ENCODE measurements at regions not wholly inside any gene's neighbourhood (a gene's known extent, or its start where the extent isn't known, plus 50 kb on each side); places are given as distances from the start of the nearest gene placed in this dataset.
A peak's percentile ranks its signal among the peaks of the same experiment; 100 is the strongest.

- no peak for DNase-seq
These were observed 93.5 kb upstream of the STK39 start for GRCh38 chr2:168340931-168341330.

GRCh38 chr2:168343586-168343985 is 96.2 kb upstream of the STK39 start:
- DNase-seq, result no peak

- DNase-seq, result no peak
These were observed 97.3 kb upstream of the STK39 start for GRCh38 chr2:168344706-168345105.

GRCh38 chr2:168345601-168346000 is 98.2 kb upstream of the STK39 start:
- peak in 1 of 2 donors; percentile 61 for DNase-seq

- peak; percentile 29 to 55 for DNase-seq
These were observed 99.5 kb upstream of the STK39 start for GRCh38 chr2:168346725-168347477.

- DNase-seq, result peak in 1 of 2 donors; percentile 29
These were observed 100.7 kb upstream of the STK39 start for GRCh38 chr2:168348076-168348475.

GRCh38 chr2:168350380-168350779 is 103.0 kb upstream of the STK39 start:
- DNase-seq, result no peak

- DNase-seq, result no peak
These were observed 102.8 kb upstream of the CERS6 start for GRCh38 chr2:168353251-168353650.

- peak in 1 of 2 donors; percentile 57 for DNase-seq
These were observed 101.6 kb upstream of the CERS6 start for GRCh38 chr2:168354499-168354898.

- peak in 1 of 2 donors; percentile 6 for DNase-seq
These were observed 101.0 kb upstream of the CERS6 start for GRCh38 chr2:168355121-168355520.

GRCh38 chr2:168355779-168356476 is 100.1 kb upstream of the CERS6 start:
- DNase-seq, result no peak

GRCh38 chr2:168356477-168356835 is 99.6 kb upstream of the CERS6 start:
- DNase-seq, result no peak

GRCh38 chr2:168357797-168358472 is 98.1 kb upstream of the CERS6 start:
- no peak for DNase-seq

- no peak for DNase-seq
These were observed 97.0 kb upstream of the CERS6 start for GRCh38 chr2:168359082-168359481.

- no peak for DNase-seq
These were observed 92.6 kb upstream of the CERS6 start for GRCh38 chr2:168363347-168364092.

- DNase-seq, result no peak
These were observed 90.9 kb upstream of the CERS6 start for GRCh38 chr2:168365094-168365621.

GRCh38 chr2:168369031-168369430 is 87.0 kb upstream of the CERS6 start:
- no peak for DNase-seq

GRCh38 chr2:168371273-168372019 is 84.6 kb upstream of the CERS6 start:
- peak in 1 of 2 donors; percentile 40 for DNase-seq

- no peak for DNase-seq
These were observed 82.6 kb upstream of the CERS6 start for GRCh38 chr2:168373468-168373867.

GRCh38 chr2:168375195-168375798 is 80.8 kb upstream of the CERS6 start:
- DNase-seq, result no peak

- DNase-seq, result no peak
These were observed 77.0 kb upstream of the CERS6 start for GRCh38 chr2:168378960-168379669.
